ENCODE measurements at regions not wholly inside any gene's neighbourhood (a gene's known extent, or its start where the extent isn't known, plus 50 kb on each side); places are given as distances from the start of the nearest gene placed in this dataset.

DNA sequence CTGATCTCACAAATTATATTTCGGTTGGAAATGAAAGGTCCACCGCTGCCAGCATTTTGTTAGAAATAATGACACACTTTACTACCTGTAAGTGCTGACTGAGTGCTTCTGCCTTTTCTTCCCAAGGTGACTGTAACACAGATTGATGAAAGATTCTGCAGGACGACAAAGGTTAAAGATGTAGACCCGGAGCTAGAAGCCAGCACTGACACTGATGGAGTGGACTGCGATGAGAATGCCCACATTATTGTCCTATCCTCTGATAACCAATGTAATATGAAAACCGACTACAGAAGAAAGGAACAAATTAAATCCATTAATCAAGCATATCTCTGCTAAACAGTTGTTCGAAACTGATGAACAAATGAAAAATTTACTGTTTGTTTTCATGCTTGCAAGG is 666.5 kb downstream of the GBE1 start:
- TF ChIP-seq, protein P1, sequence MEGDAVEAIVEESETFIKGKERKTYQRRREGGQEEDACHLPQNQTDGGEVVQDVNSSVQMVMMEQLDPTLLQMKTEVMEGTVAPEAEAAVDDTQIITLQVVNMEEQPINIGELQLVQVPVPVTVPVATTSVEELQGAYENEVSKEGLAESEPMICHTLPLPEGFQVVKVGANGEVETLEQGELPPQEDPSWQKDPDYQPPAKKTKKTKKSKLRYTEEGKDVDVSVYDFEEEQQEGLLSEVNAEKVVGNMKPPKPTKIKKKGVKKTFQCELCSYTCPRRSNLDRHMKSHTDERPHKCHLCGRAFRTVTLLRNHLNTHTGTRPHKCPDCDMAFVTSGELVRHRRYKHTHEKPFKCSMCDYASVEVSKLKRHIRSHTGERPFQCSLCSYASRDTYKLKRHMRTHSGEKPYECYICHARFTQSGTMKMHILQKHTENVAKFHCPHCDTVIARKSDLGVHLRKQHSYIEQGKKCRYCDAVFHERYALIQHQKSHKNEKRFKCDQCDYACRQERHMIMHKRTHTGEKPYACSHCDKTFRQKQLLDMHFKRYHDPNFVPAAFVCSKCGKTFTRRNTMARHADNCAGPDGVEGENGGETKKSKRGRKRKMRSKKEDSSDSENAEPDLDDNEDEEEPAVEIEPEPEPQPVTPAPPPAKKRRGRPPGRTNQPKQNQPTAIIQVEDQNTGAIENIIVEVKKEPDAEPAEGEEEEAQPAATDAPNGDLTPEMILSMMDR (IDR thresholded peaks at IDR 0.05), result no peak
- TF ChIP-seq POLR2A (IDR thresholded peaks at IDR 0.05), result no peak
- no peak for DNase-seq
- H3K27me3 ChIP-seq, result no peaks in the 10 kb centered on the region
- H3K4me1 ChIP-seq (replicated peaks in 1 of 2), result no peaks in the 10 kb centered on the region
- no peak overlapping the region for H3K27ac ChIP-seq
- H3K9me3 ChIP-seq (replicated peaks in 1 of 3), result no peaks in the 10 kb centered on the region
- 49 to 61% (median 53%) methylated on average over 7 of the region's 7 CpGs for WGBS, 4 donors
- H3K36me3 ChIP-seq (replicated peaks in 1 of 2), result no peaks in the 10 kb centered on the region
- H3K4me3 ChIP-seq, result no peak overlapping the region
- intact Hi-C loops (cut with DNase I), result no loop called here

DNA sequence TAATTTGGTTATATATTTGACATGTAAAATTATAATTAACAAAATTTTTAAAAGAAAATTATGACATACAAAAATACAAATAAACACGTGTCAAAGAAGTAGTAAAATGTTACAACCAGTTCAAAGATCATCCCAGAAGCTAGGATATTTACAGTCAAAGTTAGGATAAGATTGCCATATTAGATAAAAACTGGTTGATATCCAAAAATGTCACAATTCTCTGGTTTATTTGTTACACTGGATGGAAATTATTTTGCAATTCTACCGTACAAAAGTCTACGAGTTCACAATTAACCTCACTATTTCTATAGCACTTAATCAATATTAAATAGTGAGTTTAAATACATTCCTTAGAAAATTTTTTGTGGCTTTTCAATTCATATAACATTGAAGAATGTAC is 673.8 kb downstream of the GBE1 start:
- no peaks in the 10 kb centered on the region for H3K4me1 ChIP-seq (replicated peaks in 1 of 2)
- H3K27ac ChIP-seq, result no peak overlapping the region
- H3K36me3 ChIP-seq (replicated peaks in 1 of 2), result no peaks in the 10 kb centered on the region
- intact Hi-C loops (cut with DNase I), result no loop called here
- 75 to 82% (median 79%) methylated on average over 3 of the region's 3 CpGs for WGBS, 4 donors
- DNase-seq, result no peak
- H3K9me3 ChIP-seq (replicated peaks in 1 of 3), result no peaks in the 10 kb centered on the region
- no peaks in the 10 kb centered on the region for H3K27me3 ChIP-seq
- H3K4me3 ChIP-seq, result no peak overlapping the region
- TF ChIP-seq POLR2A (IDR thresholded peaks at IDR 0.05), result no peak
- TF ChIP-seq, protein P1 (IDR thresholded peaks at IDR 0.05), result no peak

DNA sequence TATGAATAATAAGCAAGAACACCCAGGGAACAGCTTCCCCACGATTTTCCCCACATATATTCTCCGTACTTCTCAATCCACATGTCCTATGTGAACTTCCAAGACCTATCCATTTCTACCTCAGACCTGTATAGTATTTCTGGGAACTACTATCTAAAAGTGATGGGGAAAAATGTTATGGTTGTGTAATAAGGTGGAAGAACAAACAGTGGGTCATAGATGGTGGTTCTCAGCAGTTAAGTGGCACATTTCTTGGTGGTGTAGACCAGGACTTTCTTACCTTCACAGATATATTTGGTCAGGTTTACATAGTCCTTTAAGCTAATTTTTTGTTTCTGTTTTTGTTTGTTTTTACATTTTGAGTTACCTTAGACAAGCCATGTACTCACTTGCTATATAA is 675.1 kb downstream of the GBE1 start:
- Histone ChIP-seq H3K27ac (no peak overlapping the region), H3K9me3 (replicated peaks in 1 of 3) (no peaks in the 10 kb centered on the region), H3K36me3 (replicated peaks in 1 of 2) (no peaks in the 10 kb centered on the region), H3K27me3 (no peaks in the 10 kb centered on the region), H3K4me1 (replicated peaks in 1 of 2) (no peaks in the 10 kb centered on the region), H3K4me3 (no peak overlapping the region)
- WGBS, 4 donors, result 64 to 75% (median 71%) methylated on average over 2 of the region's 2 CpGs
- no peak for DNase-seq
- intact Hi-C loops (cut with DNase I), result no loop called here
- TF ChIP-seq POLR2A (IDR thresholded peaks at IDR 0.05), result no peak
- TF ChIP-seq, protein P1 (IDR thresholded peaks at IDR 0.05), result no peak

DNA sequence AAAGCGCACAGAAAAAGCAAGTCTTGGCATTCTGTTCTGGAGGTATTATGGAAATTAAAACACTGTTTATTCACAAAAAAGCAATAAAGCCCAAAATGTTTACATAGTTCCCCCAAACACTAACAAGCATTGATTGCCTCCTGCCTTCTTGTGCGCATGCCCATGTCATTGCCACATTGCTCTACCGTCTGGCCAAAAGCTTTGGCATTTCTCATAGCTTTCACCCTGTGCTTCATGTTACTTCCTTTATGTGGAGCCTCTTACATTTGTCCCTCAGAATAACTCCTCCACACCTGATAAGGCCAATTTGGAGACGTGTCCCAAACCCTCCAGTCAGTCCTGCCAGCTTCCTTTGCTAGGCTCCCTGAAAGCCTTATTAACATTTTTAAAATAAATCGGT is 680.8 kb downstream of the GBE1 start:
- no peak for DNase-seq
- intact Hi-C loops (cut with DNase I), result no loop called here
- TF ChIP-seq, protein P1 (IDR thresholded peaks at IDR 0.05), result no peak
- TF ChIP-seq POLR2A (IDR thresholded peaks at IDR 0.05), result no peak
- Histone ChIP-seq H3K9me3 (replicated peaks in 1 of 3) (no peaks in the 10 kb centered on the region), H3K27me3 (no peaks in the 10 kb centered on the region), H3K4me1 (replicated peaks in 1 of 2) (no peaks in the 10 kb centered on the region), H3K36me3 (replicated peaks in 1 of 2) (no peaks in the 10 kb centered on the region), H3K4me3 (no peak overlapping the region), H3K27ac (no peak overlapping the region)
- 76 to 81% (median 77%) methylated on average over 5 of the region's 5 CpGs for WGBS, 4 donors
